PFSK-1 (cell line): ENCODE measurements at regions not wholly inside any gene's neighbourhood (a gene's known extent, or its start where the extent isn't known, plus 50 kb on each side); places are given as distances from the start of the nearest gene placed in this dataset.

Source experiments
- FOXP2 ChIP-seq: optimal IDR thresholded peaks from 2 replicates; pipeline ENCODE3; 2011; ENCODE audit warnings: borderline replicate concordance, control low read depth, inconsistent platforms; ENCODE audit not compliant: insufficient read depth; ENCODE audit errors: extremely low read length, extremely low read depth
- POLR2AphosphoS5 ChIP-seq: IDR thresholded peaks from 2 replicates; pipeline ENCODE4 v1.6.1; 2012; ENCODE audit warnings: low read depth, mild to moderate bottlenecking, control low read depth, low read length, moderate library complexity
- REST ChIP-seq, 2 experiments: IDR thresholded peaks; 2 replicates each; pipeline versions ENCODE4 v1.6.1 to v1.8.0; 2011 to 2012; ENCODE audit warnings: low read depth in 2 of 2, low read length in 2 of 2, control low read depth in 1 of 2, inconsistent platforms in 1 of 2, mild to moderate bottlenecking in 1 of 2, moderate library complexity in 1 of 2; ENCODE audit not compliant: insufficient read depth in 1 of 2
- SIN3A ChIP-seq: IDR thresholded peaks from 2 replicates; pipeline ENCODE4 v1.6.1; 2012; ENCODE audit warnings: mild to moderate bottlenecking, low read length, moderate library complexity, borderline replicate concordance; ENCODE audit not compliant: insufficient read depth
- TAF1 ChIP-seq: IDR thresholded peaks from 2 replicates; pipeline ENCODE4 v1.6.1; 2012; ENCODE audit warnings: low read length, control low read depth, borderline replicate concordance; ENCODE audit not compliant: insufficient read depth

GRCh38 chr10:20618011-20618547 is 279.0 kb downstream of the NEBL start:
- TF ChIP-seq POLR2AphosphoS5: no peak
- no peak for TF ChIP-seq FOXP2
- TF ChIP-seq SIN3A: no peak
- no peak for TF ChIP-seq TAF1
- no peak for TF ChIP-seq REST (IDR thresholded peaks at IDR 0.05; ENCODE audit: insufficient read depth in 1 of 2, low read depth in 2 of 2, low read length in 2 of 2)

- TF ChIP-seq REST (IDR thresholded peaks at IDR 0.05; ENCODE audit: insufficient read depth in 1 of 2, low read depth in 2 of 2, low read length in 2 of 2) (no peak), SIN3A (no peak), TAF1 (no peak), POLR2AphosphoS5 (no peak), FOXP2 (no peak)
These were observed 279.9 kb downstream of the NEBL start for GRCh38 chr10:20616918-20617810.

GRCh38 chr10:20616056-20616671 is 280.9 kb downstream of the NEBL start:
- TF ChIP-seq SIN3A (no peak), POLR2AphosphoS5 (no peak), FOXP2 (no peak), TAF1 (no peak), REST (IDR thresholded peaks at IDR 0.05; ENCODE audit: insufficient read depth in 1 of 2, low read depth in 2 of 2, low read length in 2 of 2) (no peak)

GRCh38 chr10:20615395-20615794 is 281.7 kb downstream of the NEBL start:
- TF ChIP-seq REST (IDR thresholded peaks at IDR 0.05; ENCODE audit: insufficient read depth in 1 of 2, low read depth in 2 of 2, low read length in 2 of 2): no peak
